ENCODE measurements at regions not wholly inside any gene's neighbourhood (a gene's known extent, or its start where the extent isn't known, plus 50 kb on each side); places are given as distances from the start of the nearest gene placed in this dataset.

- no peak for DNase-seq (ENCODE audit: low read depth)
These were observed 450.6 kb downstream of the C4orf33 start for GRCh38 chr4:129546531-129546930.

- no peak for DNase-seq (ENCODE audit: low read depth)
These were observed 454.4 kb downstream of the C4orf33 start for GRCh38 chr4:129550281-129550785.

- DNase-seq (ENCODE audit: low read depth) = no peak
These were observed 465.3 kb downstream of the C4orf33 start for GRCh38 chr4:129561280-129561679.

- DNase-seq (ENCODE audit: low read depth) = no peak
These were observed 466.1 kb downstream of the C4orf33 start for GRCh38 chr4:129561886-129562671.

- no peak for DNase-seq (ENCODE audit: low read depth)
These were observed 469.3 kb downstream of the C4orf33 start for GRCh38 chr4:129565214-129565613.

- DNase-seq (ENCODE audit: low read depth) = no peak
These were observed 474.4 kb downstream of the C4orf33 start for GRCh38 chr4:129570326-129570725.

- no peak for DNase-seq (ENCODE audit: low read depth)
These were observed 482.4 kb downstream of the C4orf33 start for GRCh38 chr4:129578336-129578735.

- no peak for DNase-seq (ENCODE audit: low read depth)
These were observed 485.4 kb downstream of the C4orf33 start for GRCh38 chr4:129581305-129581704.

- DNase-seq (ENCODE audit: low read depth) = no peak
These were observed 487.9 kb downstream of the C4orf33 start for GRCh38 chr4:129583868-129584267.

- DNase-seq (ENCODE audit: low read depth) = no peak
These were observed 502.6 kb downstream of the C4orf33 start for GRCh38 chr4:129598582-129598981.

- no peak for DNase-seq (ENCODE audit: low read depth)
These were observed 504.9 kb downstream of the C4orf33 start for GRCh38 chr4:129600898-129601297.

GRCh38 chr4:129602447-129602846 lies 506.5 kb downstream of the C4orf33 start:
- DNase-seq (ENCODE audit: low read depth) = no peak

GRCh38 chr4:129603241-129603931 lies 507.4 kb downstream of the C4orf33 start:
- no peak for DNase-seq (ENCODE audit: low read depth)

GRCh38 chr4:129604632-129605255 lies 508.8 kb downstream of the C4orf33 start:
- no peak for DNase-seq (ENCODE audit: low read depth)

GRCh38 chr4:129614611-129615010 lies 518.7 kb downstream of the C4orf33 start:
- DNase-seq (ENCODE audit: low read depth) = no peak

GRCh38 chr4:129622566-129622965 lies 526.6 kb downstream of the C4orf33 start:
- no peak for DNase-seq (ENCODE audit: low read depth)

GRCh38 chr4:129623233-129623875 lies 527.4 kb downstream of the C4orf33 start:
- DNase-seq (ENCODE audit: low read depth) = no peak

- DNase-seq (ENCODE audit: low read depth) = no peak
These were observed 545.2 kb downstream of the C4orf33 start for GRCh38 chr4:129641179-129641578.

GRCh38 chr4:129645461-129645860 lies 549.5 kb downstream of the C4orf33 start:
- DNase-seq (ENCODE audit: low read depth) = no peak

- no peak for DNase-seq (ENCODE audit: low read depth)
These were observed 572.1 kb downstream of the C4orf33 start for GRCh38 chr4:129668092-129668491.

GRCh38 chr4:129672941-129673340 lies 577.0 kb downstream of the C4orf33 start:
- DNase-seq (ENCODE audit: low read depth) = no peak

- DNase-seq (ENCODE audit: low read depth) = no peak
These were observed 579.1 kb downstream of the C4orf33 start for GRCh38 chr4:129675036-129675435.

Measured in activated T-helper 1 cell treated with Interleukin-2 at 50 U/mL for 16 hours (primary cell).